ENCODE measurements at regions not wholly inside any gene's neighbourhood (a gene's known extent, or its start where the extent isn't known, plus 50 kb on each side); places are given as distances from the start of the nearest gene placed in this dataset.

DNA sequence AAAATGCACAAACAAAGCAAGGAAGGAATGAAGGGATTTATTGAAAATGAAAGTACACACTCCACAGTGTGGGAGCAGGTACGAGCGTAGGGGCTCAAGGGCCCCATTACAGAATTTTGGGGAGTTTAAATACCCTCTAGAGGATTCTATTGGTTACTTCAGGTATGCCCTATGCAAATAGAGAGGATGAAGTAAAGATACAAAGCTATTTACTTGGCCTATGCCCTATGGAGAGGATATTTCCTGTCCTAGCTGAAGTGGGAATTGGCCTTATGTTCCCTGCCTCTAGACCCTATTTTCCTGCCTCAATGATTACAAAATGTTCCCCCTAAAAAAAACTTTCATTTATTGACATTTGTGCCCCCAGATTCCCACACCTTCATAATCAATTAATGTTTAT lies 59.7 kb upstream of the ASIP start:
- TF ChIP-seq, protein P1, sequence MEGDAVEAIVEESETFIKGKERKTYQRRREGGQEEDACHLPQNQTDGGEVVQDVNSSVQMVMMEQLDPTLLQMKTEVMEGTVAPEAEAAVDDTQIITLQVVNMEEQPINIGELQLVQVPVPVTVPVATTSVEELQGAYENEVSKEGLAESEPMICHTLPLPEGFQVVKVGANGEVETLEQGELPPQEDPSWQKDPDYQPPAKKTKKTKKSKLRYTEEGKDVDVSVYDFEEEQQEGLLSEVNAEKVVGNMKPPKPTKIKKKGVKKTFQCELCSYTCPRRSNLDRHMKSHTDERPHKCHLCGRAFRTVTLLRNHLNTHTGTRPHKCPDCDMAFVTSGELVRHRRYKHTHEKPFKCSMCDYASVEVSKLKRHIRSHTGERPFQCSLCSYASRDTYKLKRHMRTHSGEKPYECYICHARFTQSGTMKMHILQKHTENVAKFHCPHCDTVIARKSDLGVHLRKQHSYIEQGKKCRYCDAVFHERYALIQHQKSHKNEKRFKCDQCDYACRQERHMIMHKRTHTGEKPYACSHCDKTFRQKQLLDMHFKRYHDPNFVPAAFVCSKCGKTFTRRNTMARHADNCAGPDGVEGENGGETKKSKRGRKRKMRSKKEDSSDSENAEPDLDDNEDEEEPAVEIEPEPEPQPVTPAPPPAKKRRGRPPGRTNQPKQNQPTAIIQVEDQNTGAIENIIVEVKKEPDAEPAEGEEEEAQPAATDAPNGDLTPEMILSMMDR (IDR thresholded peaks at IDR 0.05): no peak
- TF ChIP-seq POLR2A (IDR thresholded peaks at IDR 0.05): no peak
